K562 (cell line): ENCODE measurements at regions not wholly inside any gene's neighbourhood (a gene's known extent, or its start where the extent isn't known, plus 50 kb on each side); places are given as distances from the start of the nearest gene placed in this dataset.

Experiments used
- BCOR ChIP-seq: fragments of 450-650 bp; IDR thresholded peaks from 2 replicates; pipeline ENCODE4 v1.6.1; 2016
- CBFA2T3 ChIP-seq: fragments of 450-650 bp; IDR thresholded peaks from 2 replicates; pipeline ENCODE4 v1.6.1; 2017
- CBFB ChIP-seq: sonication (generic); formaldehyde crosslinking; IDR thresholded peaks from 2 replicates; pipeline ENCODE4 v1.4.0; 2020; ENCODE audit warnings: mild to moderate bottlenecking, missing genetic modification reagents
- KDM1A ChIP-seq, 2 experiments: fragments of 450-650 bp; IDR thresholded peaks; 2 replicates each; pipeline ENCODE4 v1.6.1; 2016; ENCODE audit warnings: mild to moderate bottlenecking in 2 of 2
- MEIS2 ChIP-seq: fragments of 450-650 bp; IDR thresholded peaks from 2 replicates; pipeline ENCODE4 v1.6.1; 2014; ENCODE audit warnings: mild to moderate bottlenecking; ENCODE audit not compliant: partially characterized antibody
- MTA3 ChIP-seq: fragments of 450-650 bp; formaldehyde crosslinking; IDR thresholded peaks from 2 replicates; pipeline ENCODE4 v1.6.1; 2017; ENCODE audit warnings: mild to moderate bottlenecking, borderline replicate concordance
- NFXL1 ChIP-seq: fragments of 450-650 bp; formaldehyde crosslinking; IDR thresholded peaks from 2 replicates; pipeline ENCODE4 v1.4.0; 2021; ENCODE audit warnings: mild to moderate bottlenecking
- RBBP5 ChIP-seq: fragments of 200-600 bp; sonication (generic); IDR thresholded peaks from 2 replicates; pipeline ENCODE4 v1.6.1; 2012; ENCODE audit warnings: borderline replicate concordance, mild to moderate bottlenecking, low read length, control low read depth, inconsistent platforms; ENCODE audit not compliant: insufficient read depth, poor library complexity, severe bottlenecking
- RBM17 ChIP-seq: fragments of 200-400 bp; formaldehyde crosslinking; IDR thresholded peaks from 2 replicates; pipeline ENCODE4 v1.6.1; 2017; ENCODE audit warnings: low read depth, mild to moderate bottlenecking, low read length, borderline replicate concordance
- TAL1 ChIP-seq: fragments of 450-650 bp; IDR thresholded peaks from 2 replicates; pipeline ENCODE4 v1.6.1; 2016; ENCODE audit warnings: mild to moderate bottlenecking
- TEAD4 ChIP-seq, 2 experiments: sonication (generic) in 1 of 2; formaldehyde crosslinking in 1 of 2; IDR thresholded peaks; 2 replicates each; pipeline versions ENCODE4 v1.6.1 to v1.8.0; 2012 to 2022; ENCODE audit warnings: borderline replicate concordance in 1 of 2, inconsistent platforms in 1 of 2, low read length in 1 of 2, mild to moderate bottlenecking in 1 of 2, missing genetic modification reagents in 1 of 2
- ZC3H11A ChIP-seq: IDR thresholded peaks from 2 replicates; pipeline ENCODE4 v1.6.1; 2012; ENCODE audit warnings: low read depth, low read length, improper control_type of control experiment
- ZNF354B ChIP-seq: fragments of 250-450 bp; sonication (Bioruptor Pico); IDR thresholded peaks from 2 replicates; pipeline ENCODE4 v1.4.0; 2020
- TF ChIP-seq, protein P1 (sequence below): sonication (generic); formaldehyde crosslinking; IDR thresholded peaks from 2 replicates; pipeline ENCODE4 v1.8.1; 2023; ENCODE audit warnings: mild to moderate bottlenecking, missing genetic modification reagents
- TF ChIP-seq, protein P2 (sequence below): fragments of 450-650 bp; IDR thresholded peaks from 2 replicates; pipeline ENCODE4 v1.6.1; 2016; ENCODE audit warnings: antibody characterized with exemption
- TF ChIP-seq, protein P3 (sequence below), 2 experiments: fragments of 450-650 bp in 1 of 2; sonication (generic) in 1 of 2; formaldehyde crosslinking in 1 of 2; IDR thresholded peaks in 1 of 2; conservative IDR thresholded peaks in 1 of 2; 2 replicates each; pipeline versions ENCODE4 v1.6.1 to v1.8.1; 2016 to 2023; ENCODE audit warnings: mild to moderate bottlenecking in 2 of 2, moderate library complexity in 2 of 2, inconsistent platforms in 1 of 2, missing genetic modification reagents in 1 of 2
- TF ChIP-seq, protein P4 (sequence below): fragments of 250-450 bp; sonication (Bioruptor Pico); IDR thresholded peaks from 2 replicates; pipeline ENCODE4 v1.8.0; 2022; ENCODE audit warnings: inconsistent platforms
- TF ChIP-seq, protein P5 (sequence below): fragments of 450-650 bp; conservative IDR thresholded peaks from 2 replicates; pipeline ENCODE4 v1.6.1; 2016; ENCODE audit warnings: missing genetic modification characterization, low read depth, mild to moderate bottlenecking, control low read depth, missing compliant biosample characterization
- TF ChIP-seq, protein P6 (sequence below): fragments of 250-450 bp; sonication (Bioruptor Pico); IDR thresholded peaks from 2 replicates; pipeline ENCODE4 v1.8.0; 2021; ENCODE audit warnings: moderate library complexity, mild to moderate bottlenecking, inconsistent platforms

DNA sequence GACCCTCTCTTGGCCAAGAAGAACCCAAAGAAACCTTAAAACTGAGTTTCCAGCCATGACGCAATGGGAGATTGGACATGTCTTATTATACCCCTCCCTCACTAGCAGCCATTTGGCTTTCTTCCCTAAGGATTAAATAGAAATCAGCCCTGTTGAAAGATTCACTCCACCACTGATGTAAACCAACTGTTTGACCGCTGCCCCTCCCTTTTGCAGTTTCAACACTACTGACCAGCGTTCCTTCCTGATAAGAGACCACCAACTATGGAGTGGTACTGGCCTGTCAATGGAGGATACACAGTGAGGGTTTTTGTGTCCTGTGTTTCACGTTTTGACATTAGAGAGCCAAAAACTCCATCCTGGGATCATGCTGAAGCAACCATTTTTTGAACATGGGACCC lies 53.2 kb upstream of the CD2AP start (continued):
- TF ChIP-seq, protein P1, sequence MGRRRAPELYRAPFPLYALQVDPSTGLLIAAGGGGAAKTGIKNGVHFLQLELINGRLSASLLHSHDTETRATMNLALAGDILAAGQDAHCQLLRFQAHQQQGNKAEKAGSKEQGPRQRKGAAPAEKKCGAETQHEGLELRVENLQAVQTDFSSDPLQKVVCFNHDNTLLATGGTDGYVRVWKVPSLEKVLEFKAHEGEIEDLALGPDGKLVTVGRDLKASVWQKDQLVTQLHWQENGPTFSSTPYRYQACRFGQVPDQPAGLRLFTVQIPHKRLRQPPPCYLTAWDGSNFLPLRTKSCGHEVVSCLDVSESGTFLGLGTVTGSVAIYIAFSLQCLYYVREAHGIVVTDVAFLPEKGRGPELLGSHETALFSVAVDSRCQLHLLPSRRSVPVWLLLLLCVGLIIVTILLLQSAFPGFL (CRISPR knock-in tag), result no peak
- TF ChIP-seq TEAD4 (IDR thresholded peaks at IDR 0.05; ENCODE audit: low read length), result peak; percentile 92
- TF ChIP-seq TEAD4 (CRISPR knock-in tag; IDR thresholded peaks at IDR 0.05; ENCODE audit: borderline replicate concordance), result no peak
- TF ChIP-seq, protein P2, sequence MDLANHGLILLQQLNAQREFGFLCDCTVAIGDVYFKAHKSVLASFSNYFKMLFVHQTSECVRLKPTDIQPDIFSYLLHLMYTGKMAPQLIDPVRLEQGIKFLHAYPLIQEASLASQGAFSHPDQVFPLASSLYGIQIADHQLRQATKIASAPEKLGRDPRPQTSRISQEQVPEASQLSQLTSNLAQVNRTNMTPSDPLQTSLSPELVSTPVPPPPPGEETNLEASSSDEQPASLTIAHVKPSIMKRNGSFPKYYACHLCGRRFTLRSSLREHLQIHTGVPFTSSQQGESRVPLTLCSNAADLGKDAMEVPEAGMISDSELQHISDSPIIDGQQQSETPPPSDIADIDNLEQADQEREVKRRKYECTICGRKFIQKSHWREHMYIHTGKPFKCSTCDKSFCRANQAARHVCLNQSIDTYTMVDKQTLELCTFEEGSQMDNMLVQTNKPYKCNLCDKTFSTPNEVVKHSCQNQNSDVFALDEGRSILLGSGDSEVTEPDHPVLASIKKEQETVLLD, result 0 out of 2 replicates have a peak, but pooled peaks have one; percentile 30
- TF ChIP-seq CBFA2T3, result peak; percentile 85
- TF ChIP-seq, protein P3, sequence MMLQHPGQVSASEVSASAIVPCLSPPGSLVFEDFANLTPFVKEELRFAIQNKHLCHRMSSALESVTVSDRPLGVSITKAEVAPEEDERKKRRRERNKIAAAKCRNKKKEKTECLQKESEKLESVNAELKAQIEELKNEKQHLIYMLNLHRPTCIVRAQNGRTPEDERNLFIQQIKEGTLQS (IDR thresholded peaks at IDR 0.05), result peak; percentile 87
- TF ChIP-seq, protein P3 (CRISPR knock-in tag; conservative IDR thresholded peaks at IDR 0.05), result no peak
- TF ChIP-seq BCOR, result no peak
- TF ChIP-seq, protein P4, sequence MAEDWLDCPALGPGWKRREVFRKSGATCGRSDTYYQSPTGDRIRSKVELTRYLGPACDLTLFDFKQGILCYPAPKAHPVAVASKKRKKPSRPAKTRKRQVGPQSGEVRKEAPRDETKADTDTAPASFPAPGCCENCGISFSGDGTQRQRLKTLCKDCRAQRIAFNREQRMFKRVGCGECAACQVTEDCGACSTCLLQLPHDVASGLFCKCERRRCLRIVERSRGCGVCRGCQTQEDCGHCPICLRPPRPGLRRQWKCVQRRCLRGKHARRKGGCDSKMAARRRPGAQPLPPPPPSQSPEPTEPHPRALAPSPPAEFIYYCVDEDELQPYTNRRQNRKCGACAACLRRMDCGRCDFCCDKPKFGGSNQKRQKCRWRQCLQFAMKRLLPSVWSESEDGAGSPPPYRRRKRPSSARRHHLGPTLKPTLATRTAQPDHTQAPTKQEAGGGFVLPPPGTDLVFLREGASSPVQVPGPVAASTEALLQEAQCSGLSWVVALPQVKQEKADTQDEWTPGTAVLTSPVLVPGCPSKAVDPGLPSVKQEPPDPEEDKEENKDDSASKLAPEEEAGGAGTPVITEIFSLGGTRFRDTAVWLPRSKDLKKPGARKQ (CRISPR knock-in tag), result no peak
- no peak for TF ChIP-seq CBFB (CRISPR knock-in tag)
- TF ChIP-seq RBBP5, result peak; percentile 33
- TF ChIP-seq NFXL1 (CRISPR knock-in tag), result no peak
- no peak for TF ChIP-seq MTA3
- no peak for TF ChIP-seq ZC3H11A
- TF ChIP-seq MEIS2, result peak; percentile 97
- TF ChIP-seq TAL1, result peak; percentile 77
- no peak for TF ChIP-seq ZNF354B (CRISPR knock-in tag)
- no peak for TF ChIP-seq RBM17
- TF ChIP-seq, protein P5, sequence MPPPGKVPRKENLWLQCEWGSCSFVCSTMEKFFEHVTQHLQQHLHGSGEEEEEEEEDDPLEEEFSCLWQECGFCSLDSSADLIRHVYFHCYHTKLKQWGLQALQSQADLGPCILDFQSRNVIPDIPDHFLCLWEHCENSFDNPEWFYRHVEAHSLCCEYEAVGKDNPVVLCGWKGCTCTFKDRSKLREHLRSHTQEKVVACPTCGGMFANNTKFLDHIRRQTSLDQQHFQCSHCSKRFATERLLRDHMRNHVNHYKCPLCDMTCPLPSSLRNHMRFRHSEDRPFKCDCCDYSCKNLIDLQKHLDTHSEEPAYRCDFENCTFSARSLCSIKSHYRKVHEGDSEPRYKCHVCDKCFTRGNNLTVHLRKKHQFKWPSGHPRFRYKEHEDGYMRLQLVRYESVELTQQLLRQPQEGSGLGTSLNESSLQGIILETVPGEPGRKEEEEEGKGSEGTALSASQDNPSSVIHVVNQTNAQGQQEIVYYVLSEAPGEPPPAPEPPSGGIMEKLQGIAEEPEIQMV, result no peak
- TF ChIP-seq KDM1A (IDR thresholded peaks at IDR 0.05), result peak; percentile 73 to 82
- TF ChIP-seq, protein P6, sequence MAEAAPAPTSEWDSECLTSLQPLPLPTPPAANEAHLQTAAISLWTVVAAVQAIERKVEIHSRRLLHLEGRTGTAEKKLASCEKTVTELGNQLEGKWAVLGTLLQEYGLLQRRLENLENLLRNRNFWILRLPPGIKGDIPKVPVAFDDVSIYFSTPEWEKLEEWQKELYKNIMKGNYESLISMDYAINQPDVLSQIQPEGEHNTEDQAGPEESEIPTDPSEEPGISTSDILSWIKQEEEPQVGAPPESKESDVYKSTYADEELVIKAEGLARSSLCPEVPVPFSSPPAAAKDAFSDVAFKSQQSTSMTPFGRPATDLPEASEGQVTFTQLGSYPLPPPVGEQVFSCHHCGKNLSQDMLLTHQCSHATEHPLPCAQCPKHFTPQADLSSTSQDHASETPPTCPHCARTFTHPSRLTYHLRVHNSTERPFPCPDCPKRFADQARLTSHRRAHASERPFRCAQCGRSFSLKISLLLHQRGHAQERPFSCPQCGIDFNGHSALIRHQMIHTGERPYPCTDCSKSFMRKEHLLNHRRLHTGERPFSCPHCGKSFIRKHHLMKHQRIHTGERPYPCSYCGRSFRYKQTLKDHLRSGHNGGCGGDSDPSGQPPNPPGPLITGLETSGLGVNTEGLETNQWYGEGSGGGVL (CRISPR knock-in tag), result no peak
